Parathyroid adenoma (tissue), 2 donors: ENCODE measurements at regions not wholly inside any gene's neighbourhood (a gene's known extent, or its start where the extent isn't known, plus 50 kb on each side); places are given as distances from the start of the nearest gene placed in this dataset.
"Not testable (repeated sequence)": the region's sequence is repeated elsewhere in the genome, so short reads cannot be mapped to it uniquely, and the experiment has no call there.

Experiments used
- H2AFZ ChIP-seq: fragments of 300-600 bp; sonication (generic); one replicate; pipeline ENCODE4 v1.7.0; 2017; ENCODE audit warnings: antibody characterized with exemption, mild to moderate bottlenecking
- H3K27ac ChIP-seq: fragments of 300-600 bp; sonication (generic); one replicate; pipeline ENCODE4 v1.7.0; 2017
- H3K27me3 ChIP-seq: fragments of 300-600 bp; sonication (generic); one replicate; pipeline ENCODE4 v1.7.0; 2017; ENCODE audit warnings: low read length; ENCODE audit not compliant: control insufficient read depth, insufficient read depth
- H3K36me3 ChIP-seq: fragments of 300-600 bp; sonication (generic); one replicate; pipeline ENCODE4 v1.7.0; 2017; ENCODE audit warnings: low read length; ENCODE audit not compliant: control insufficient read depth, insufficient read depth
- H3K4me1 ChIP-seq: fragments of 300-600 bp; sonication (generic); one replicate; pipeline ENCODE4 v1.7.0; 2017; ENCODE audit warnings: control low read depth
- H3K4me2 ChIP-seq: fragments of 300-600 bp; sonication (generic); one replicate; pipeline ENCODE4 v1.7.0; 2017; ENCODE audit warnings: low read length
- H3K4me3 ChIP-seq: fragments of 300-600 bp; sonication (generic); one replicate; pipeline ENCODE4 v1.7.0; 2017; ENCODE audit warnings: low read depth, low read length
- H3K79me2 ChIP-seq: fragments of 300-600 bp; sonication (generic); one replicate; pipeline ENCODE4 v1.7.0; 2017; ENCODE audit warnings: control low read depth
- H3K9ac ChIP-seq: fragments of 300-600 bp; sonication (generic); one replicate; pipeline ENCODE4 v1.7.0; 2017; ENCODE audit warnings: mild to moderate bottlenecking
- H3K9me3 ChIP-seq: fragments of 300-600 bp; sonication (generic); one replicate; pipeline ENCODE4 v1.7.0; 2017; ENCODE audit warnings: low read length; ENCODE audit not compliant: control insufficient read depth
- TF ChIP-seq, protein P1 (sequence below): fragments of 300-600 bp; sonication (generic); IDR thresholded peaks from one replicate; pipeline ENCODE4 v1.7.0; 2017; ENCODE audit warnings: antibody characterized with exemption, mild to moderate bottlenecking
- donor health status: primary hyperparathyroidism.

- Histone ChIP-seq H3K79me2 (no peaks in the 10 kb centered on the region), H3K4me3 (no peak overlapping the region), H3K9me3 (no peaks in the 10 kb centered on the region), H3K4me2 (no peak overlapping the region), H3K27ac (no peak overlapping the region), H3K36me3 (no peaks in the 10 kb centered on the region), H3K4me1 (no peaks in the 10 kb centered on the region), H2AFZ (no peak overlapping the region), H3K27me3 (no peaks in the 10 kb centered on the region), H3K9ac (no peak overlapping the region)
- TF ChIP-seq, protein P1, sequence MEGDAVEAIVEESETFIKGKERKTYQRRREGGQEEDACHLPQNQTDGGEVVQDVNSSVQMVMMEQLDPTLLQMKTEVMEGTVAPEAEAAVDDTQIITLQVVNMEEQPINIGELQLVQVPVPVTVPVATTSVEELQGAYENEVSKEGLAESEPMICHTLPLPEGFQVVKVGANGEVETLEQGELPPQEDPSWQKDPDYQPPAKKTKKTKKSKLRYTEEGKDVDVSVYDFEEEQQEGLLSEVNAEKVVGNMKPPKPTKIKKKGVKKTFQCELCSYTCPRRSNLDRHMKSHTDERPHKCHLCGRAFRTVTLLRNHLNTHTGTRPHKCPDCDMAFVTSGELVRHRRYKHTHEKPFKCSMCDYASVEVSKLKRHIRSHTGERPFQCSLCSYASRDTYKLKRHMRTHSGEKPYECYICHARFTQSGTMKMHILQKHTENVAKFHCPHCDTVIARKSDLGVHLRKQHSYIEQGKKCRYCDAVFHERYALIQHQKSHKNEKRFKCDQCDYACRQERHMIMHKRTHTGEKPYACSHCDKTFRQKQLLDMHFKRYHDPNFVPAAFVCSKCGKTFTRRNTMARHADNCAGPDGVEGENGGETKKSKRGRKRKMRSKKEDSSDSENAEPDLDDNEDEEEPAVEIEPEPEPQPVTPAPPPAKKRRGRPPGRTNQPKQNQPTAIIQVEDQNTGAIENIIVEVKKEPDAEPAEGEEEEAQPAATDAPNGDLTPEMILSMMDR, result no peak
Measured at GRCh38 chr7:119886007-119886406, 387.0 kb upstream of the KCND2 start.

DNA sequence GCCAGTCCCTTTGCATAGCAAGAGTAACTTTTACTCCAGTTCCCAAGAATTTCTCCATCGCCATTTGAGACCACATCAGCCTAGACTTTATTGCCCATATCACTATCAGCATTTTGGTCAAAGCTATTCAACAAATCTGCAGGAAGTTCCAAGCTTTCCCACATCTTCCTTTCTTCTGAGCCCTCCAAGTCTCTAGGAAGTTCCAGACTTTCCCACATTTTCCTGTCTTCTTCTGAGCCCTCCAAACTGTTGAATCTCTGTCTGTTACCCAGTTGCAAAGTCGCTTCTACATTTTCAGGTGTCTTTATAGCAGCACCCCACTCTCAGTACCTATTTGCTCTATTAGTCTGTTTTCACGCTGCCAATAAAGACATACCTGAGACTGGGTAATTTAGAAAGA lies 386.4 kb upstream of the KCND2 start:
- H3K4me1 ChIP-seq, H2AFZ ChIP-seq, H3K9me3 ChIP-seq, H3K36me3 ChIP-seq, H3K4me2 ChIP-seq, H3K4me3 ChIP-seq, H3K27me3 ChIP-seq, H3K9ac ChIP-seq, H3K79me2 ChIP-seq, H3K27ac ChIP-seq: not testable (repeated sequence)

DNA sequence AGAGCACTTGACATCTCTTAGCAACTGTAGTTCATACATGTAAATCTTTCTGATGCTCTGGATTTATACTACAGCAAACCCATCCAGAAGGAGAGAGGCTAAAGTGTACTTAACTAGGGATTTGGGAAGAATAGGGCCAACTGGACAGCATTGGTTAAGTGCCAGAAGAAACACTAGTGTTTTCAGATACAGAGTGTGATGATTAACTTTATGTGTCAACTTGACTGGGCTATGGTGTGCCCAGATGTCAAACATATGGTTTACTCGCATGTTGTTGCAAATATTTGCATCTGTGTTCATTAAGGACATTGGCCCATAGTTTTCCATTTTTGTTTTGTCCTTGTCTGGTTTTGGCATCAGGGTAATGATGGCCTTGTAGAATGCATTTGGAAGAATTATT lies 384.7 kb upstream of the KCND2 start:
- TF ChIP-seq, protein P1, result no peak
- Histone ChIP-seq H3K27me3 (no peaks in the 10 kb centered on the region), H3K4me1 (no peaks in the 10 kb centered on the region), H3K9ac (no peak overlapping the region), H3K9me3 (no peaks in the 10 kb centered on the region), H2AFZ (no peak overlapping the region), H3K27ac (no peak overlapping the region), H3K4me2 (no peak overlapping the region), H3K4me3 (no peak overlapping the region), H3K79me2 (no peaks in the 10 kb centered on the region), H3K36me3 (no peaks in the 10 kb centered on the region)

- Histone ChIP-seq H3K4me1 (no peaks in the 10 kb centered on the region), H3K36me3 (no peaks in the 10 kb centered on the region), H3K9ac (no peak overlapping the region), H3K79me2 (no peaks in the 10 kb centered on the region), H3K27me3 (no peaks in the 10 kb centered on the region), H3K9me3 (no peaks in the 10 kb centered on the region), H2AFZ (no peak overlapping the region), H3K4me3 (no peak overlapping the region), H3K4me2 (no peak overlapping the region), H3K27ac (no peak overlapping the region)
- TF ChIP-seq, protein P1, result no peak
Measured at GRCh38 chr7:119890631-119891030, 382.3 kb upstream of the KCND2 start.

GRCh38 chr7:119895320-119895719 lies 377.7 kb upstream of the KCND2 start:
- no peak overlapping the region for H3K4me3 ChIP-seq
- no peaks in the 10 kb centered on the region for H3K79me2 ChIP-seq
- H3K9me3 ChIP-seq, result no peaks in the 10 kb centered on the region
- no peak overlapping the region for H3K4me2 ChIP-seq
- H3K27ac ChIP-seq, result no peak overlapping the region
- no peaks in the 10 kb centered on the region for H3K36me3 ChIP-seq
- no peak overlapping the region for H2AFZ ChIP-seq
- H3K9ac ChIP-seq, result no peak overlapping the region
- no peaks in the 10 kb centered on the region for H3K4me1 ChIP-seq
- no peaks in the 10 kb centered on the region for H3K27me3 ChIP-seq
- TF ChIP-seq, protein P1, result no peak
